A549 (cell line): ENCODE measurements at regions not wholly inside any gene's neighbourhood (a gene's known extent, or its start where the extent isn't known, plus 50 kb on each side); places are given as distances from the start of the nearest gene placed in this dataset.
A peak's percentile ranks its signal among the peaks of the same experiment; 100 is the strongest.

Experiments
- ATAC-seq, 2 experiments: fragments of 200-7000 bp in 1 of 2; fragments of >200 bp in 1 of 2; cut with Nextera tagmentation in 1 of 2; cut with Tn5 transposase in 1 of 2; 3 replicates each; pipeline versions ENCODE4 v1.8.0 to v1.9.1; 2018 to 2020; ENCODE audit warnings: mild to moderate bottlenecking in 1 of 2, moderate library complexity in 1 of 2
- CTCF ChIA-PET: fragments of 300-600 bp; sonication (Branson Sonifier 250); formaldehyde crosslinking; extraction: SDS; loops from one replicate; lab custom pipeline; 2021; ENCODE audit warnings: antibody characterized with exemption, inconsistent platforms; lab: Yijun Ruan, JAX
- POLR2A ChIA-PET: fragments of 350-600 bp; formaldehyde crosslinking; extraction: SDS; loops from one replicate; lab custom pipeline; 2021; ENCODE audit warnings: antibody characterized with exemption, inconsistent platforms; lab: Yijun Ruan, JAX
- DNase-seq, 2 experiments: peaks; one replicate each; pipeline versions ENCODE4 v3.0.0 to v3.0.0-alpha.2; 2011 to 2016; ENCODE audit warnings: low read depth in 1 of 2, low spot score in 1 of 2
- FAIRE-seq: peaks from 2 replicates; lab custom pipeline; 2011; peaks lifted over from hg19 to GRCh38; lab: Jason Lieb, UNC
- H3K27ac ChIP-seq, 2 experiments: fragments of >200 bp; sonication (Bioruptor Twin); formaldehyde crosslinking; 3 replicates each; pipeline ENCODE4 v1.5.1; 2016 to 2017
- H3K4me1 ChIP-seq: fragments of >200 bp; sonication (Bioruptor Twin); formaldehyde crosslinking; 3 replicates; pipeline ENCODE4 v1.6.1; 2016
- H3K4me2 ChIP-seq: fragments of >200 bp; sonication (Bioruptor Twin); formaldehyde crosslinking; 3 replicates; pipeline ENCODE4 v1.6.1; 2016
- H3K4me3 ChIP-seq: fragments of >200 bp; sonication (Bioruptor Twin); formaldehyde crosslinking; 3 replicates; pipeline ENCODE4 v1.5.1; 2016
- H3K9me3 ChIP-seq: fragments of >200 bp; sonication (Bioruptor Twin); formaldehyde crosslinking; 3 replicates; pipeline ENCODE4 v1.6.1; 2016
- CBX2 ChIP-seq: fragments of 200-600 bp; sonication (generic); IDR thresholded peaks from 2 replicates; pipeline ENCODE4 v1.6.1; 2016; ENCODE audit warnings: low read depth, mild to moderate bottlenecking, borderline replicate concordance
- CEBPB ChIP-seq, 2 experiments: fragments of >200 bp in 1 of 2; sonication (Bioruptor Twin) in 1 of 2; formaldehyde crosslinking in 1 of 2; IDR thresholded peaks; 2 replicates each; pipeline ENCODE4 v1.6.1; 2012 to 2016
- CHD2 ChIP-seq: fragments of 150-350 bp; IDR thresholded peaks from 2 replicates; pipeline ENCODE4 v1.6.1; 2014; ENCODE audit warnings: low read length; ENCODE audit not compliant: partially characterized antibody
- E2F6 ChIP-seq: IDR thresholded peaks from 2 replicates; pipeline ENCODE4 v1.6.1; 2012; ENCODE audit warnings: low read depth, borderline replicate concordance
- ESRRA ChIP-seq: fragments of 150-350 bp; IDR thresholded peaks from 2 replicates; pipeline ENCODE4 v1.6.1; 2014; ENCODE audit warnings: mild to moderate bottlenecking, low read length, borderline replicate concordance
- FOSL2 ChIP-seq, 2 experiments: fragments of 450-650 bp in 1 of 2; fragments of >200 bp in 1 of 2; sonication (Bioruptor Twin) in 1 of 2; formaldehyde crosslinking; IDR thresholded peaks; 2 replicates each; pipeline versions ENCODE4 v1.5.0 to v1.6.1; 2016 to 2020; ENCODE audit warnings: mild to moderate bottlenecking in 1 of 2, moderate library complexity in 1 of 2
- FOXS1 ChIP-seq: fragments of 250-450 bp; sonication (Bioruptor Pico); IDR thresholded peaks from 2 replicates; pipeline ENCODE4 v1.5.0; 2020; ENCODE audit warnings: mild to moderate bottlenecking, moderate library complexity
- GATA3 ChIP-seq: IDR thresholded peaks from 2 replicates; pipeline ENCODE4 v1.6.1; 2012; ENCODE audit warnings: borderline replicate concordance
- HDAC2 ChIP-seq: fragments of 200-600 bp; sonication (generic); IDR thresholded peaks from 2 replicates; pipeline ENCODE4 v1.6.1; 2016
- HEYL ChIP-seq: fragments of 250-450 bp; sonication (Bioruptor Pico); IDR thresholded peaks from 2 replicates; pipeline ENCODE4 v1.8.0; 2021; ENCODE audit warnings: mild to moderate bottlenecking, moderate library complexity
- HOXB13 ChIP-seq: fragments of 250-450 bp; sonication (Bioruptor Pico); IDR thresholded peaks from 2 replicates; pipeline ENCODE4 v1.5.0; 2020; ENCODE audit warnings: low read depth, mild to moderate bottlenecking, moderate library complexity
- KDM1A ChIP-seq: fragments of 200-600 bp; sonication (generic); IDR thresholded peaks from 2 replicates; pipeline ENCODE4 v1.6.1; 2016; ENCODE audit warnings: low read depth, mild to moderate bottlenecking
- MAFK ChIP-seq: fragments of 450-650 bp; IDR thresholded peaks from 2 replicates; pipeline ENCODE4 v1.6.1; 2014; ENCODE audit not compliant: partially characterized antibody
- MAX ChIP-seq: IDR thresholded peaks from 2 replicates; pipeline ENCODE4 v1.6.1; 2012
- NFE2L2 ChIP-seq: fragments of 150-350 bp; conservative IDR thresholded peaks from 2 replicates; pipeline ENCODE4 v1.6.1; 2014; ENCODE audit warnings: low read length
- NPAS2 ChIP-seq: fragments of 250-450 bp; sonication (Bioruptor Pico); IDR thresholded peaks from 2 replicates; pipeline ENCODE4 v1.8.0; 2022; ENCODE audit warnings: mild to moderate bottlenecking, moderate library complexity, borderline replicate concordance
- NR3C1 ChIP-seq: fragments of >200 bp; sonication (Bioruptor Twin); formaldehyde crosslinking; IDR thresholded peaks from 3 replicates; pipeline ENCODE4 v1.6.1; 2017
- PHF8 ChIP-seq: fragments of 200-600 bp; sonication (generic); IDR thresholded peaks from 2 replicates; pipeline ENCODE4 v1.6.1; 2016; ENCODE audit warnings: low read depth, mild to moderate bottlenecking, antibody characterized with exemption, moderate library complexity, borderline replicate concordance
- POLR2A ChIP-seq: IDR thresholded peaks from 2 replicates; pipeline ENCODE4 v1.6.1; 2012; ENCODE audit warnings: mild to moderate bottlenecking, low read length
- POLR2AphosphoS2 ChIP-seq: conservative IDR thresholded peaks from 2 replicates; pipeline ENCODE4 v1.6.1; 2012; ENCODE audit warnings: low read length, improper control_type of control experiment, inconsistent platforms
- RAD21 ChIP-seq, 2 experiments: fragments of >200 bp in 1 of 2; sonication (Bioruptor Twin) in 1 of 2; formaldehyde crosslinking in 1 of 2; IDR thresholded peaks in 1 of 2; conservative IDR thresholded peaks in 1 of 2; 2 replicates in 1 of 2; 3 replicates in 1 of 2; pipeline ENCODE4 v1.6.1; 2012 to 2018; ENCODE audit warnings: inconsistent platforms in 1 of 2
- RARB ChIP-seq: fragments of 250-450 bp; sonication (Bioruptor Pico); IDR thresholded peaks from 2 replicates; pipeline ENCODE4 v1.8.0; 2021; ENCODE audit warnings: mild to moderate bottlenecking, moderate library complexity
- RCOR1 ChIP-seq: fragments of 150-350 bp; IDR thresholded peaks from 2 replicates; pipeline ENCODE4 v1.6.1; 2014; ENCODE audit warnings: antibody characterized with exemption, low read length, low read depth
- RFX5 ChIP-seq: fragments of 450-650 bp; IDR thresholded peaks from 2 replicates; pipeline ENCODE4 v1.7.1; 2014; ENCODE audit warnings: antibody characterized with exemption, mild to moderate bottlenecking, moderate library complexity
- SMC3 ChIP-seq: fragments of >200 bp; sonication (Bioruptor Twin); formaldehyde crosslinking; IDR thresholded peaks from 3 replicates; pipeline ENCODE4 v1.6.1; 2018; ENCODE audit warnings: inconsistent platforms
- ZC3H11A ChIP-seq: fragments of 450-650 bp; IDR thresholded peaks from 2 replicates; pipeline ENCODE4 v1.6.1; 2014; ENCODE audit warnings: antibody characterized with exemption, mild to moderate bottlenecking
- ZFP36 ChIP-seq: fragments of 450-650 bp; IDR thresholded peaks from 2 replicates; pipeline ENCODE4 v1.6.1; 2014; ENCODE audit warnings: borderline replicate concordance; ENCODE audit not compliant: partially characterized antibody
- ZSCAN20 ChIP-seq: fragments of 250-450 bp; sonication (Bioruptor Pico); IDR thresholded peaks from 2 replicates; pipeline ENCODE4 v1.8.0; 2022; ENCODE audit warnings: mild to moderate bottlenecking, moderate library complexity
- WGBS: methylation state at CpG from one replicate; pipeline ENCODE4 v1.1.6; 2017; ENCODE audit errors: missing lambda C conversion rate; 5-methylcytosine and 5-hydroxymethylcytosine counted together
- TF ChIP-seq, protein P1 (sequence below): fragments of 200-600 bp; sonication (generic); IDR thresholded peaks from 2 replicates; pipeline ENCODE4 v1.6.1; 2016; ENCODE audit warnings: antibody characterized with exemption, mild to moderate bottlenecking, moderate library complexity
- TF ChIP-seq, protein P2 (sequence below): fragments of 250-450 bp; sonication (Bioruptor Pico); IDR thresholded peaks from 2 replicates; pipeline ENCODE4 v1.5.0; 2021; ENCODE audit warnings: mild to moderate bottlenecking, moderate library complexity, borderline replicate concordance

GRCh38 chr10:121281576-121281975, 316.7 kb downstream of the FGFR2 start:
- 0% methylated on average over 2 of the region's 2 CpGs for WGBS
- no peak for FAIRE-seq
- CTCF ChIA-PET = no interaction called here

GRCh38 chr10:121282264-121282663, 316.0 kb downstream of the FGFR2 start:
- Histone ChIP-seq H3K4me2 (no peak overlapping the region), H3K4me3 (no peak overlapping the region), H3K9me3 (no peaks in the 10 kb centered on the region), H3K4me1 (no peaks in the 10 kb centered on the region), H3K27ac (no peak overlapping the region)
- WGBS = 20% methylated on average over 3 of the region's 3 CpGs
- no peak for DNase-seq
- no peak for FAIRE-seq
- no peak for ATAC-seq
- POLR2A ChIA-PET = no interaction called here
- CTCF ChIA-PET = no interaction called here
- TF ChIP-seq POLR2A (no peak), ESRRA (no peak), NFE2L2 (no peak), RAD21 (conservative IDR thresholded peaks at IDR 0.05 in 1 of 2, IDR thresholded peaks at IDR 0.05 in 1 of 2) (no peak), MAX (no peak), NR3C1 (no peak), HEYL (CRISPR knock-in tag) (no peak), HDAC2 (no peak), CEBPB (IDR thresholded peaks at IDR 0.05) (no peak), HOXB13 (CRISPR knock-in tag) (no peak), ZC3H11A (no peak), RARB (CRISPR knock-in tag) (no peak), MAFK (no peak), GATA3 (no peak), FOSL2 (IDR thresholded peaks at IDR 0.05) (no peak), FOSL2 (CRISPR knock-in tag; IDR thresholded peaks at IDR 0.05) (no peak), CBX2 (no peak), KDM1A (no peak), POLR2AphosphoS2 (no peak), CHD2 (no peak)
- TF ChIP-seq, protein P1, sequence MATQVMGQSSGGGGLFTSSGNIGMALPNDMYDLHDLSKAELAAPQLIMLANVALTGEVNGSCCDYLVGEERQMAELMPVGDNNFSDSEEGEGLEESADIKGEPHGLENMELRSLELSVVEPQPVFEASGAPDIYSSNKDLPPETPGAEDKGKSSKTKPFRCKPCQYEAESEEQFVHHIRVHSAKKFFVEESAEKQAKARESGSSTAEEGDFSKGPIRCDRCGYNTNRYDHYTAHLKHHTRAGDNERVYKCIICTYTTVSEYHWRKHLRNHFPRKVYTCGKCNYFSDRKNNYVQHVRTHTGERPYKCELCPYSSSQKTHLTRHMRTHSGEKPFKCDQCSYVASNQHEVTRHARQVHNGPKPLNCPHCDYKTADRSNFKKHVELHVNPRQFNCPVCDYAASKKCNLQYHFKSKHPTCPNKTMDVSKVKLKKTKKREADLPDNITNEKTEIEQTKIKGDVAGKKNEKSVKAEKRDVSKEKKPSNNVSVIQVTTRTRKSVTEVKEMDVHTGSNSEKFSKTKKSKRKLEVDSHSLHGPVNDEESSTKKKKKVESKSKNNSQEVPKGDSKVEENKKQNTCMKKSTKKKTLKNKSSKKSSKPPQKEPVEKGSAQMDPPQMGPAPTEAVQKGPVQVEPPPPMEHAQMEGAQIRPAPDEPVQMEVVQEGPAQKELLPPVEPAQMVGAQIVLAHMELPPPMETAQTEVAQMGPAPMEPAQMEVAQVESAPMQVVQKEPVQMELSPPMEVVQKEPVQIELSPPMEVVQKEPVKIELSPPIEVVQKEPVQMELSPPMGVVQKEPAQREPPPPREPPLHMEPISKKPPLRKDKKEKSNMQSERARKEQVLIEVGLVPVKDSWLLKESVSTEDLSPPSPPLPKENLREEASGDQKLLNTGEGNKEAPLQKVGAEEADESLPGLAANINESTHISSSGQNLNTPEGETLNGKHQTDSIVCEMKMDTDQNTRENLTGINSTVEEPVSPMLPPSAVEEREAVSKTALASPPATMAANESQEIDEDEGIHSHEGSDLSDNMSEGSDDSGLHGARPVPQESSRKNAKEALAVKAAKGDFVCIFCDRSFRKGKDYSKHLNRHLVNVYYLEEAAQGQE = no peak

More at GRCh38 chr10:121281576-121281975, 316.7 kb downstream of the FGFR2 start:
- Histone ChIP-seq H3K4me3 (no peak overlapping the region), H3K4me1 (no peaks in the 10 kb centered on the region), H3K4me2 (no peak overlapping the region), H3K27ac (no peak overlapping the region), H3K9me3 (no peaks in the 10 kb centered on the region)
- TF ChIP-seq NFE2L2 (0 out of 2 replicates have a peak, but pooled peaks have one; percentile 8), E2F6 (no peak)
- POLR2A ChIA-PET = no interaction called here
- DNase-seq (no peak), ATAC-seq (no peak)

DNA sequence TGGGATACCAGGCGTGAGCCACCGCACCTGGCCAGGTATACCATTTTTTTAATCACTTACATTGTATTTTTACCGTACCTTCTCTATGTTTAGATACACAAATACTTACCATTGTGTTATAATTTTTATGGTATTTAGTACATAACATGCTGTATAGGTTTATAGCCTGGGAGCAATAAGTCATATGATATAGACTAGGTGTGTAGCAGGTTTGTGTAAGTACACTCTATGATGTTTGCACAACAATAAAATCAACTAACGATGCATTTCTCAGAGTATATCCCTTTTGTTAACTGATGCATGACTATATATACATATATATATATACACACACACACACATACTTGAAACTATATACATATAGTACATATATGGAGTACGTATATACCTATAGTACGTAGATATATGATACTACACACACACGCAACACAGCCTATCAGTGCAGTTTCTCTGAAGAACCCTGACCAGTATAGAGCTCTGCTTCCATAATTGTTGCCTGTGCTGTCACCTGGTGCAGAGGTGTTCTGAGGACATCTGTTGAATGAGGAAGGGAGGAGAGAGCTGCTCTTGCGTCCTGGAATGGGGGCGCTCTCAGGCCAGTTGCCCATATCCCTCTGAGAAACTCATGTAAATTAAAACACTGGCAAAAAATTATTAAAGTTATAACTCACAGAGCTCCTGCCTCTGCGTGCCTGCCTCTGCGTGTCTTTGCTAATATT, 315.3 kb downstream of the FGFR2 start:
- FAIRE-seq (no peak), DNase-seq (no peak), ATAC-seq (no peak)
- no peak overlapping the region for H3K4me3 ChIP-seq
- ChIA-PET POLR2A (no interaction called here), CTCF (no interaction called here)
- no peaks in the 10 kb centered on the region for H3K4me1 ChIP-seq
- H3K9me3 ChIP-seq = no peaks in the 10 kb centered on the region
- H3K27ac ChIP-seq = no peak overlapping the region
- WGBS = 60% methylated on average over 11 of the region's 11 CpGs
- no peak overlapping the region for H3K4me2 ChIP-seq
- no peak for TF ChIP-seq PHF8
- no peak for TF ChIP-seq NFE2L2
- TF ChIP-seq ZFP36 = no peak
- no peak for TF ChIP-seq RFX5
- TF ChIP-seq SMC3 = no peak
- TF ChIP-seq FOXS1 (CRISPR knock-in tag) = no peak
- TF ChIP-seq HDAC2 = no peak
- no peak for TF ChIP-seq RCOR1
- TF ChIP-seq, protein P2, sequence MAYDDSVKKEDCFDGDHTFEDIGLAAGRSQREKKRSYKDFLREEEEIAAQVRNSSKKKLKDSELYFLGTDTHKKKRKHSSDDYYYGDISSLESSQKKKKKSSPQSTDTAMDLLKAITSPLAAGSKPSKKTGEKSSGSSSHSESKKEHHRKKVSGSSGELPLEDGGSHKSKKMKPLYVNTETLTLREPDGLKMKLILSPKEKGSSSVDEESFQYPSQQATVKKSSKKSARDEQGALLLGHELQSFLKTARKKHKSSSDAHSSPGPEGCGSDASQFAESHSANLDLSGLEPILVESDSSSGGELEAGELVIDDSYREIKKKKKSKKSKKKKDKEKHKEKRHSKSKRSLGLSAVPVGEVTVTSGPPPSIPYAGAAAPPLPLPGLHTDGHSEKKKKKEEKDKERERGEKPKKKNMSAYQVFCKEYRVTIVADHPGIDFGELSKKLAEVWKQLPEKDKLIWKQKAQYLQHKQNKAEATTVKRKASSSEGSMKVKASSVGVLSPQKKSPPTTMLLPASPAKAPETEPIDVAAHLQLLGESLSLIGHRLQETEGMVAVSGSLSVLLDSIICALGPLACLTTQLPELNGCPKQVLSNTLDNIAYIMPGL (CRISPR knock-in tag) = no peak
- no peak for TF ChIP-seq KDM1A
- no peak for TF ChIP-seq ZSCAN20 (CRISPR knock-in tag)
- no peak for TF ChIP-seq RAD21 (conservative IDR thresholded peaks at IDR 0.05 in 1 of 2, IDR thresholded peaks at IDR 0.05 in 1 of 2)
- no peak for TF ChIP-seq NPAS2 (CRISPR knock-in tag)
